ENCODE measurements at regions not wholly inside any gene's neighbourhood (a gene's known extent, or its start where the extent isn't known, plus 50 kb on each side); places are given as distances from the start of the nearest gene placed in this dataset.

DNA sequence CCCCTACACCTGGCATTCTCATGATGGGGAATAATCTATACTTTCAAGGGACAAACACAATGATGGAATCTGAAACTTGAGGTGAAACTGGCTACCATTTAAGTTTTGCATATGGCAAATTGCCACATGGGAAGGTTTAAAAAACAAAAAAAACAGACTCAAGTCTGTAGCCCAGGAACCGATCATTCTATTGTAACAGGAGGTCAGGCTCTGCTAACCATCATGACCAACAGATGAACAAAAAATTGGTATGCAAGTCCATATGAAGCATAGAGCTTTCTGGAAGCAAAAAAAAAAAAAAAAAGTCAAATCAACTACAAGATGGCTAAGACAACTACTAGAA, 594.3 kb upstream of the DIPK2B start:
- no peaks in the 10 kb centered on the region for H3K9me3 ChIP-seq (replicated peaks; ENCODE audit: control insufficient read depth, insufficient read depth, low read depth, low read length)
- no peaks in the 10 kb centered on the region for H3K36me3 ChIP-seq (ENCODE audit: control insufficient read depth, insufficient read depth, low read length)
- no peaks in the 10 kb centered on the region for H3K79me2 ChIP-seq (ENCODE audit: control insufficient read depth, insufficient read depth, low read length)
- FAIRE-seq (no peak), ATAC-seq (no peak), DNase-seq (ENCODE audit: extremely low read depth in 1 of 4, low spot score in 3 of 4) (no peak)
- H3K9ac ChIP-seq (ENCODE audit: insufficient read depth in 1 of 2, low read depth in 2 of 2, low read length in 2 of 2), result no peak overlapping the region
- H4K20me1 ChIP-seq (replicated peaks; ENCODE audit: control insufficient read depth, insufficient read depth, low read length), result no peaks in the 10 kb centered on the region
- in situ Hi-C loops (cut with MboI) (no loop called here), intact Hi-C loops (cut with micrococcal nuclease) (no loop called here)
- no peak overlapping the region for H2AFZ ChIP-seq (ENCODE audit: low read depth, low read length)
- POLR2A ChIA-PET, result no interaction called here
- no peak overlapping the region for H3K4me2 ChIP-seq (ENCODE audit: insufficient read depth, low read length)
- TF ChIP-seq ZNF830 (CRISPR knock-in tag; IDR thresholded peaks at IDR 0.05), result no peak
- no peak for TF ChIP-seq SAFB2 (IDR thresholded peaks at IDR 0.05; ENCODE audit: borderline replicate concordance, low read depth, low read length, severe bottlenecking)
- TF ChIP-seq, protein P1, sequence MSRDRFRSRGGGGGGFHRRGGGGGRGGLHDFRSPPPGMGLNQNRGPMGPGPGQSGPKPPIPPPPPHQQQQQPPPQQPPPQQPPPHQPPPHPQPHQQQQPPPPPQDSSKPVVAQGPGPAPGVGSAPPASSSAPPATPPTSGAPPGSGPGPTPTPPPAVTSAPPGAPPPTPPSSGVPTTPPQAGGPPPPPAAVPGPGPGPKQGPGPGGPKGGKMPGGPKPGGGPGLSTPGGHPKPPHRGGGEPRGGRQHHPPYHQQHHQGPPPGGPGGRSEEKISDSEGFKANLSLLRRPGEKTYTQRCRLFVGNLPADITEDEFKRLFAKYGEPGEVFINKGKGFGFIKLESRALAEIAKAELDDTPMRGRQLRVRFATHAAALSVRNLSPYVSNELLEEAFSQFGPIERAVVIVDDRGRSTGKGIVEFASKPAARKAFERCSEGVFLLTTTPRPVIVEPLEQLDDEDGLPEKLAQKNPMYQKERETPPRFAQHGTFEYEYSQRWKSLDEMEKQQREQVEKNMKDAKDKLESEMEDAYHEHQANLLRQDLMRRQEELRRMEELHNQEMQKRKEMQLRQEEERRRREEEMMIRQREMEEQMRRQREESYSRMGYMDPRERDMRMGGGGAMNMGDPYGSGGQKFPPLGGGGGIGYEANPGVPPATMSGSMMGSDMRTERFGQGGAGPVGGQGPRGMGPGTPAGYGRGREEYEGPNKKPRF (IDR thresholded peaks at IDR 0.05; ENCODE audit: low read depth, low read length), result no peak
- TF ChIP-seq TARDBP (IDR thresholded peaks at IDR 0.05), result no peak
- TF ChIP-seq ZNF354B (CRISPR knock-in tag; IDR thresholded peaks at IDR 0.05), result no peak
- no peak for TF ChIP-seq FUS (optimal IDR thresholded peaks at IDR 0.05; ENCODE audit: low read depth, low read length)
- TF ChIP-seq ZNF717 (CRISPR knock-in tag; IDR thresholded peaks at IDR 0.05), result no peak
- TF ChIP-seq, protein P2, sequence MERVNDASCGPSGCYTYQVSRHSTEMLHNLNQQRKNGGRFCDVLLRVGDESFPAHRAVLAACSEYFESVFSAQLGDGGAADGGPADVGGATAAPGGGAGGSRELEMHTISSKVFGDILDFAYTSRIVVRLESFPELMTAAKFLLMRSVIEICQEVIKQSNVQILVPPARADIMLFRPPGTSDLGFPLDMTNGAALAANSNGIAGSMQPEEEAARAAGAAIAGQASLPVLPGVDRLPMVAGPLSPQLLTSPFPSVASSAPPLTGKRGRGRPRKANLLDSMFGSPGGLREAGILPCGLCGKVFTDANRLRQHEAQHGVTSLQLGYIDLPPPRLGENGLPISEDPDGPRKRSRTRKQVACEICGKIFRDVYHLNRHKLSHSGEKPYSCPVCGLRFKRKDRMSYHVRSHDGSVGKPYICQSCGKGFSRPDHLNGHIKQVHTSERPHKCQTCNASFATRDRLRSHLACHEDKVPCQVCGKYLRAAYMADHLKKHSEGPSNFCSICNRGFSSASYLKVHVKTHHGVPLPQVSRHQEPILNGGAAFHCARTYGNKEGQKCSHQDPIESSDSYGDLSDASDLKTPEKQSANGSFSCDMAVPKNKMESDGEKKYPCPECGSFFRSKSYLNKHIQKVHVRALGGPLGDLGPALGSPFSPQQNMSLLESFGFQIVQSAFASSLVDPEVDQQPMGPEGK (CRISPR knock-in tag; IDR thresholded peaks at IDR 0.05; ENCODE audit: borderline replicate concordance), result no peak
- TF ChIP-seq SNRNP70 (optimal IDR thresholded peaks at IDR 0.05; ENCODE audit: low read depth, low read length), result no peak
- no peak for TF ChIP-seq MCM3 (IDR thresholded peaks at IDR 0.05)
- no peak for TF ChIP-seq RAD51 (IDR thresholded peaks at IDR 0.05; ENCODE audit: borderline replicate concordance, low read depth)
- no peak for TF ChIP-seq TRIM25 (IDR thresholded peaks at IDR 0.05; ENCODE audit: borderline replicate concordance)
- no peak for TF ChIP-seq PRPF4 (IDR thresholded peaks at IDR 0.05; ENCODE audit: insufficient read depth, low read depth, low read length, poor library complexity, severe bottlenecking)
- TF ChIP-seq NR3C1 (CRISPR knock-in tag; IDR thresholded peaks at IDR 0.05), result no peak
- no peak for TF ChIP-seq SMC3 (conservative IDR thresholded peaks at IDR 0.05; ENCODE audit: insufficient read depth, low read depth, low read length)
- no peak for TF ChIP-seq ZZZ3 (IDR thresholded peaks at IDR 0.05)
- H3K9me1 ChIP-seq (ENCODE audit: control insufficient read depth, insufficient read depth, low read length), result no peaks in the 10 kb centered on the region
- BruUV-seq (replicated peaks), result no TSS peak
- H3K4me3 ChIP-seq, result no peak overlapping the region
- H3K4me1 ChIP-seq (replicated peaks in 1 of 2; ENCODE audit: control insufficient read depth in 2 of 2, insufficient read depth in 2 of 2, low read length in 2 of 2), result no peaks in the 10 kb centered on the region
- no peak overlapping the region for H3K27ac ChIP-seq (ENCODE audit: extremely low read depth, low read depth, low read length)
- CTCF ChIA-PET (ENCODE audit: low intra/inter-chr PET ratio), result no interaction called here
- no peaks in the 10 kb centered on the region; a peak in 1 of 5 replicates for H3K27me3 ChIP-seq (ENCODE audit: control insufficient read depth in 2 of 2, insufficient read depth in 2 of 2, low read length in 2 of 2)
- 0% methylated on average over 1 of the region's 1 CpG for WGBS (ENCODE audit: insufficient coverage, low coverage, missing lambda C conversion rate)
